Smooth muscle cell of the brain vasculature (primary cell): ENCODE measurements at regions not wholly inside any gene's neighbourhood (a gene's known extent, or its start where the extent isn't known, plus 50 kb on each side); places are given as distances from the start of the nearest gene placed in this dataset.
"Not testable (repeated sequence)": the region's sequence is repeated elsewhere in the genome, so short reads cannot be mapped to it uniquely, and the experiment has no call there.

ENCODE experiments used
- DNase-seq: peaks from one replicate; pipeline ENCODE4 v3.0.0-alpha.2; 2012; ENCODE audit warnings: low read depth, low spot score

DNA sequence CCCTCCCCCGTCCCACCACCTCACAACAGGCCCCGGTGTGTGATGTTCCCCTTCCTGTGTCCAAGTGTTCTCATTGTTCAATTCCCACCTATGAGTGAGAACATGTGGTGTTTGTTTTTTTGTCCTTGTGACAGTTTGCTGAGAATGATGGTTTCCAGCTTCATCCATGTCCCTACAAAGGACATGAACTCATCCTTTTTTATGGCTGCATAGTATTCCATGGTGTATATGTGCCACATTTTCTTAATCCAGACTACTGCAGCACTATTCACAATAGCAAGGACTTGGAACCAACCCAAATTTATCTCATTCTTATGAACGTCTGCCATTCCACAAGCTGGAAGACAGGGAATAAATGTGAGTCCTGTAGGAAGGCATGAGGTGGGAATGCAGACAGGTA lies 79.6 kb upstream of the SLC6A11 start:
- not testable (repeated sequence) for DNase-seq

DNA sequence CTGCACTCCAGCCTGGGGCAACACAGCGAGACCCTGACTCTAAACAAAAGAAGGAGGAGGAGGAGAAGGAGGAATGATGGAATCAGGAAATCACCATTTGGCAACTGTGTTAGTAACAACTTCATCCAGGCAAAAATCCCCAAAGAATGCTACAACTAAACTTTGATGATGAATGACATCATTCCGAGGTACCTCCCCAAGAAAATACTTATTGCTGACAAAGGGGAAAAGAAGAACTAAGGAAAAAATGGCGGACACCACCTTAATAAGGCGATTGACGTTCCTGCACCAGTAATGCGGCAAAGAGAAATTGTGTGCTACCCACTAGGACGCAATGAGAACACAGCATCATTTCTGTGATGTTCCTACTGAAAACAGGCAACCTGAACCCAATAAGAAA lies 78.2 kb upstream of the SLC6A11 start:
- no peak for DNase-seq

DNA sequence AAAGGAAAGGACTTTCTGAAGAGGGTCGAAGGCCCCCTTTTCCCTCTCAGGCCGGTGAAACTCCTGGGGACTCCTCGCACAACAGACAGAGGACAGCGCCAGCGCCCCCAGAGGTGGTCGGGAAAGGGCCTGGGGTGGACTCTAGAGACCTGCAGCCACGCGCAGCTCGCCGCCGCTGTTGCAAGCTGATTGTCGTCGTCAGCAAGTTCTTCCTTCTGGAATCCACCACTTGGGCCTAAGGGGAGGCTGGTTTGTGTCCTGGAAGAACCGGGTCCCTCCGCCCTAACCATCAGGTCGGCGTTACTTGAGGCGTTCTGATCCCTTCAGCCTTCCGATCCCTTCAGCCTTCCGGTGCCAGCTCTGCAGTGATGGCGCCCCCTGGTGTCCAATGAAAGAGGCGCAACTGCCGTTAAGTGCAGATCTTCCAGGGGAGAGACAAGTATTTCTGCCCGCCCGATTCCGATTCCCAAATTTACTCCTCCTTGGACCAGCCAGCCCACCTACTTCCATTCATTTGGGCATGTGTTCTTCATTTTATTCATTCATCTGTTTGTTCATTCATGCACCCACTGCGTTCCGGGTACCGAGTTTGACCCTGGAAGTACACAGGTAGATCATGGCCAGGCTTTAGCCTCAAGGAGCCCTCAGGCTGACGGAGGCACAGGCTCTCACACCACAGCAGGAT lies 77.2 kb upstream of the SLC6A11 start:
- DNase-seq = peak; percentile 26

DNA sequence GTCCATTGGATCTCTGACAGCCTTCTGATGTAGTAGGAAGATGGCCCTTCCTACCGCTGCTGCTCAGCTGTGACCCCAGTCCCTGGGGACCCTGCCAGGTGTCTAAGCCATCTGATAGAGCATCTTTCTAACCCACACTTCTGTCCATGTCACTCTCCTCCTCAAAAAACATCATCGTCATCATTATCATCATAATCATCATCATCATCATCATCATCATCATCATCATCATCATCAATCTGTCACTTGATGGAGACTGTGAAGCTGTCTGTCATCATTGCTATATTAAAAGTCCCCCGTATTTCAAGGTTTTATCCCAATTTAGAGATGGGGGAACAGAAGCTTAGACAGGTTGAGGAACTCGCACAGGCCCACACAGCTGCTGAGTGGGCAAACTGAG lies 75.1 kb upstream of the SLC6A11 start:
- DNase-seq = no peak

DNA sequence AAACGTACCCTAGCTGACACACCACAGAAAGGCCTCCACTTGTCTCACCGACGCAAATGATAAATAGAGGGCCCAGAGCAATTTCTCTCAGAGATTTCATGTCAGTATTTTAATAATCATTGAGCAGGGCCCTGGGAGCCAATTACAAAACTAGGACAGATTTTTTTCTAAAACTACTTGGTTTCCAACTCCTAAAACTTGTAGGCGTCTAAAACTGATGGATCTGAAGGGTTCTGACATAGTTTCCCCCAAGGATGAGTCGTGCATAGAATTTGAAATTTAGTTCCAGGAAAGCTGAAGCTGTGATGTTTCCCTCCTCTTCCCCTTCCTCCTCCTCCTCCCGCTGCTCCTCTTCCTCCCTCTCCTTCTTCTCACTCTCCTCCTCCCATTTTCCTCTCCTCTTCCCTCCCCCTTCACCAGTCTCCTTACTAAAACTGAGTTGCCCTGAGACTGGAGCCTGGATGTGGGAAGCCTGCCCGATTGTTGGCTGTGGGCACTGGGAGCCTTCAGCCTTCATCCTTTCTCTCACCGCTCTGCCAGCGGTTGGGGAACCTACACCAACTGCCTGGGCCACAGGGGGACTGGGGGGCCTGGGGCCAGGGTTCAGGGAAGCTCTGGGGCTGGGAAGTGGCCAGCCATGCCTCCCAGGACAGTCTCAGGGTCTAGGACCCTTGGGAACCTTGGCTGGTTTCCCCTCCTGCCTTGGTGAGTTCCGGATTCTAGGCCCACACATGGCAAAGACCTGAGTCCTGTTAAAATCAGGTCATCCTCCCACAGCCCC lies 73.9 kb upstream of the SLC6A11 start:
- DNase-seq = no peak

DNA sequence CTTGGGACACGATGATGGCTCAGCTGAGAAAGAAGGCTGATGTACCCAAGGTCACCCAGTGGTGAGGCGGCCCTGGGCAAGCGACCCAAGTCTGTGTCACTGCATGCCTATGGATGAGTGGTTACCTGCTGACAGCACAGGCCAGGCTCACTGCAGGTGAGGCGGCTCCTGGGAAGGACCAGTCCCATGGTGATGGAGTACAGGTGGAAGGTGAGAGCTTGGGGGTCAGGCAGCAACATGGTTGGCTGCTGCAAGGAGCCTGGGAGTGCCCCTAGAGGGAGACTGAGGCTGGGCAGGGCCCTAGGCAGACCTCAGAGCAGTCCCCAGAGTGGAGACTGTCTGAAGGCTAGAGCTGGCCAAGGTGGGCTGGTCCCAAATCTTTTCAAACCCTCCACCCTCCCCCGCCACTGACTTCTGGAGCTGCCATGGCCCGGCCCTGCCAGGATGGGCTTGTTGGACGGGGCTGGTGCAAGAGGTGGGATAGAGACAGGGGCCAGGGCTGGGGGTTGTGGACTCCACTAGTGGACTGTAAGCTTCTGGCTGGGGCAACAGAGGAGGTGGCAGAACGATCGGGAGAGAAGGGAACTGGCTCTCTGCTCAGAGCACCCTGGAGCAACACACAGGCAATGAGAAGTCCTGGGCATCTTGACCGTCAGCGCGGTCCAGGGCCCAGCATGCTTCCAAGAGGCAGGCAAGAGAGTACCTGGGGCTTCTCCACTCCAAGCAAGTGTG lies 72.5 kb upstream of the SLC6A11 start:
- DNase-seq = no peak

DNA sequence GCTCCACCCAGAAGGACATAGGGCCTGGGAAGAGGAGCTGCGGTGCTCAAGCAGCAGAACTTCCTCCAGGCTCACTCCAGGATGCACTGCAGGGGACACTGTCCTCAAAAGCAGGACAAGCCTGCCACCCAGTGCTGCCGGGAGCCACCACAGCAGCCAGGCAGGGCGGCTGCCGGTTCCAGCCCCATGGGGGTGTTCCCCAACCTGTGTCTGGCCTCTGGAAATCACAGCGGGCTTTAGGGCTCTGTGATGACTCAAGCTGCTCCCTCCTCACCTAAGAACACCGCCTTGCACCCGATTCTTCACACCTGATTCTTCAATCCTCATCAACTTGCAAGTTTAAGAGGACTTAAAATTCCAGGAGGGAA lies 71.9 kb upstream of the SLC6A11 start:
- no peak for DNase-seq

DNA sequence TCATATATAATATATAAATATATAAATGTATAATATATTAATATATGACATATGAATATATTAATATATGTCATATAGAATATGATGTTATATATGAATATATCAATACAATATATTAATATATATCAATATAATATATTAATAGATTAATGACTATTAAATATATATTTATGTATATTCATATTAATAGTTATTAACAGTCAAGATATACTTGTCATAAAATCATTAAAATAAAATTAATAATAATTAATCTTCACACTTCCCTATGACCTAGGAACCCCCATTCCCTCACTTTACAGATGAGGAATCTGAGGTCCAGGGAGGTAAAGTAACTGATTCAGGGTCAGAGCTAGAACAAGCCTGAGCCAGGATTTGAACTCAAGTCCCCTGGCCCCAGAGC lies 70.6 kb upstream of the SLC6A11 start:
- no peak for DNase-seq

DNA sequence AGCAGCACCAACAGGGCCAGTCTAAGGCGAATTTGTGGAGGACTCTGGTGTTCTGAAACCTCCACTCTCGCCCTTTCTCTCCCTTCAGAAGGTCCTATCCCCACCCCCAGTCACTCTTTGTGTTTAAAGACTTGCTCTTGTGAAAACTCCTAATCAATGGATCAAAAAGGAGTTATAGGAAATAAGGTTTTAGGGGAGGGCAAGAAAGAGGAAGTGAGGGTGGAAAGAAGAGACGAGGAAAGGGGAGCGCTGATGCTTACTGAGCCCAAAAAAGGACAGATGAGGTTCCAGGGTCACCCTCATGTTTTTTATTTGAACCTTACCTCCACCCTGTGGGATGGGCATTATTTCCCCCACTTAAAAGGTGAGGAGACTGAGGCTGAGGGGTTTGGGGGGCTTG lies 70.0 kb upstream of the SLC6A11 start:
- no peak for DNase-seq

DNA sequence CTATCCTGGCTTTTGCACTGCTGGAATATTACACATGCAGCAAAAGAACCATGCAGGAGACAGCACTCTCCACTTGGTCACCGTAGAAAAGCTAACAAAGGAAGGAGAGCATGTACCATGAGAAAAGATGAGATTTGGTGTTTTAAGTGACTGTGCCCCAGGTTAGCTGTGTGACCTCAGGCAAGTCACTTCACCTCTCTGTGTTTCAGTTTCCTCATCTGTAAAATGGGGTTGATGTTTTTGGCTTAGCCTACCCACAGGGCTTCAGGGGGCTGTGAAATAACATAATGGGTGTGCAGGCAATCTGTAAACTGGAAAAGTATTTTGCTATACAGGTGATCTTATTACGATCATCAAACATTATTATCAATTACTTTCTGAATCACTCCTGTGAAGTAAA lies 69.3 kb upstream of the SLC6A11 start:
- no peak for DNase-seq

DNA sequence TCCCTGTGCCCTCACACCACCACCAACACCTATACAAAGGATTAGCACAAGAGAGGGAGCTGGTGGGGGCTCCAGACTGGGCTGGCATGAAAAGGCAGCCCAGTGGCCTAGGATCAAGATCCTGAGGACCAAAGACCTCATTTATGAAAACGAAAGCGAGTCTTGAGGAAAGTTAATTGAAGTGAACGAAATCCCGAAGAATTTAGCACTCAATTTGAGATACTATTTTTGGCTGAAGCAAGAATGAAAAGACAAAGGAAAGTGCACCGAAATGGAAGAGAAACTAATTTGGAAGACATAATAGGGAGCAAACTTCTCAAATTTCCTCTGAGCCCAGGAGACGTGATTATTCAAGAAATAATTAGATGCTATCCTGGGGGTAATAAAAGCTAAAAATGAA lies 68.7 kb upstream of the SLC6A11 start:
- no peak for DNase-seq

DNA sequence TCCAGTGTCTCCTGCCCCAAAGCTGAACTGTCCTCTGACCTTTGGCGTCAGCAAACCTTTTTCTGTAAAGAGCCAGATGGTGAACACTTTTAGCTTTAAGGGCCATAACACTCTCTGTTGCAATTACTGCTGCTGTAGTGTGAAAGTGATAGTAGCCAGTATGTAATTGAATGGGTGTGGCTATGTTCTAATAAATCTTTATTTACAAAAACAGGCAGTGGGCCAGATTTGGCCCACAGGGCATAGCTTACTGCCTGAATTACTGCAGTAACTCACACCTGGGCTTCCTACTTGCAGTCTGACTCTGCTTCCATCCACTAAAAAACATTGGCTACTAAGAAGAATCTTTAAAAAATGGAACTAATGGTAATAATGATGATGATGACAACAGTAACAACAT lies 68.0 kb upstream of the SLC6A11 start:
- no peak for DNase-seq

DNA sequence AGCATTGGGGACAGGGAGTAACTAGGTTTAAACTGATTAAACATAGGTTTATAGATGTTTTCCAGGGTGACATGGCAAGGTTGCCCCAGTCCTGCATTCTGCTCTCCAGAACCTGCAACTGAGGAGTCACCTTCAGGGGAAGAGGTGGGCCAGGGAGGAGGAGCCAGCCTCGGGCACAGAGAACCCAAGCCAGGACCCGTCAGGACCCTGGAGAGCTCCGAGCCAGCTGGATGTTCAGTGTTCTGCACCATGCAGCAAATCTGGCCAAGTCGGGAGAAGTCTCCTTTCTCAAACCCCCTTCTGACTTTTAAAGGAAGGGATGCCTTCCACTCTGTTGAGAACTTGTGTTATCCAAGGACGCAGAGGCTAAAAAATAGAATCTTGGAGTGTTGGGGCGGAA lies 62.1 kb upstream of the SLC6A11 start:
- DNase-seq = no peak

DNA sequence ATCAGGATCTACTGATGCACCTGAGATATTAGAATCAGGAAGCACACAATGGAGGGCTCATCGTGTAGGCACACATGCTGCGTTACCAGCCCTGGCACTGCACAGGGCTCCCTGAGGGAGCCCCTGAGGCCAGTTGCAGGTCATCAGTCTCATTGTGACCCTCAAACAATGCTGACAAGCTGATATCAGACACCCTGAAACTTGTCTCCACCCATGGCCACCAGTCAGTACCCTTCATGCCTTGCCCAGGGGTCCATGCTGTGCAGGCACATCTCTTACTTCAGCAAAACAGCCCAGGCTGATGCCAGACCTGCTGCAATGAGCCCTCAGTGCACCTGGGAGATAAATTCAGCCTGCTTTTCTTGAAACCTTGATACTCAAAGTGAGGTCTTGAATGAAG lies 59.5 kb upstream of the SLC6A11 start:
- DNase-seq = no peak

DNA sequence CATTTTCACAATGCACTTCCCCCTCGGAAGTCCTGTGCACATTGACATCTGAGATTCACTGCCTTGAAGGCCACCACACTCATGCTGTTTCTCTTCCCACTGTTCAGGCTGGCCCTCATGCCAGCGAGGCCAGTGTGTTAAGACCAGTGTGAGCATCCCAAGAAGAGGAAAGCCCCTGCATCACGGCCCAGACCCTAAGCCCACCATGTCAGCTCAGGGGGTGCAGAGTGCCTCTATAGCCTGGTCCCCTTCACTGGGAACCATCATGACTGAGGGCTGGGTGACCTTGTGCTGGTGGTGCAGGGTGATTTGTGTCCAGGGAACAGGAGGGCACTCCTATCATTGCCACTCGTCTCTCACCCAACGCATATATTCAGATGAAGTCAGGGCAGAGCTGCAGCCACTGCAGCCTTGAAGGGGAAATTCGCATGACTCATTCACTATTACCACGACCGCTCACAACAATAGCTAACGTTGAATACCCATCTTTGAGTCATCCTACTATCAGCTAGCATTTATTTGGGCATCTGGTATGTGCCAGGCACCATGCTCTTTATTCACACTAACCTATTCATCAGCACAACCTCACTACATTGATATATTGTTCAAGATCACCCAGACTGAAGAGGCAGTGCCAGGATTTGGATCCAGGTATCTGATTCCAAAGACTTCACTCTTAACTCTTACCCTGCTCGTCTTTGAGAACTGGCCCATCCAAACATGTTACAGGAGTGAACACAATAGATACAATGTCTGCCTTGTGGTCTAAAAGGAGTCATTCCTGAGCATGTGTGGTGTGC lies 58.8 kb upstream of the SLC6A11 start:
- DNase-seq = no peak

DNA sequence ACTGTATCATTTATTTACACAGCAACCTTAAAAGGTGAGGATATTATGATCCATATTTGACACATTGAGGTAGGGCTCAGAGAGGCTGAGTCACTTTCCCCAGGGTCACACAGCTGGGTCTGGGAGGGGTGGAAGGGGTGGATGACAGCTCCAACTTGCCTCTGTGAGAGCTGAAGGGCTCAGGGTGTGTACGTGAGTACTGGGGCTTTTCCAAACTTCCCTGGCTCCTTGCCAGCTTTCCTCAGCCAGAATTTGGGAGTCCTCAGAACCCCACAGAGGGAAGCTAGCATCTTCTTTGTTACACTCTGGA lies 58.3 kb upstream of the SLC6A11 start:
- no peak for DNase-seq

DNA sequence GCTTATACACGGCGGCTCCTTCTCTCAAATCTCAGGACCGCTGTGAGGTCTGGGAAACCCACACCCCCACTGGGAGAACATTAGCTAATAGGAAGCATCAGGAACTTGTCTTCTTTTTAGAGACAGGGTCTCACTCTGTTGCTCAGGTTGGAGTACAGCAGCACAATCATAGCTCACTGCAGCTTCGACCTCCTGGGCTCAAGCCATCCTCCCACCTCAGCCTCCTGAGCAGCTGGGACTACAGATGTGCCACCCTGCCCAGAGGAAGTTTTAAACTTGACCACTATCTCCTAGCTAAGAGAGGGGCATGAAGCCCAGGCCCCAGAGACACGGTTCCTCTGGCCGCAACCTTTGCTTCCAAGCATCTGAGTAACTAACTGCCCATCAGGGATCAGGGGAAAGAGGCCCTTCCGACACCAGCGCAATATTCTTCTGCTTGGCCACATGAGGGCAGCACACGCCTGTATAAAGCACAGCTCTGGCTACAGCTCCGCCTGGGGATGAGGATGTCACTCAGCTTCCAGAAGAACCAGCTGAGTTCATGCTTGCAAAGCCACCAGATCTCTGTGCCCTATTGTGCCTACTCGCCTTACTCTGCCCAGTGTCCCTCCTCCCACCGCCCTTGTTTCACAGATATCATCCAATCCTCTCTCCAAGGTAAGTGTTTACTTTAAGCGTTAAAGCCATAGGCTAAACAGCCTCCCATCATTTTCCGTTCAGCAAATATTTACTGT lies 57.6 kb upstream of the SLC6A11 start:
- no peak for DNase-seq

DNA sequence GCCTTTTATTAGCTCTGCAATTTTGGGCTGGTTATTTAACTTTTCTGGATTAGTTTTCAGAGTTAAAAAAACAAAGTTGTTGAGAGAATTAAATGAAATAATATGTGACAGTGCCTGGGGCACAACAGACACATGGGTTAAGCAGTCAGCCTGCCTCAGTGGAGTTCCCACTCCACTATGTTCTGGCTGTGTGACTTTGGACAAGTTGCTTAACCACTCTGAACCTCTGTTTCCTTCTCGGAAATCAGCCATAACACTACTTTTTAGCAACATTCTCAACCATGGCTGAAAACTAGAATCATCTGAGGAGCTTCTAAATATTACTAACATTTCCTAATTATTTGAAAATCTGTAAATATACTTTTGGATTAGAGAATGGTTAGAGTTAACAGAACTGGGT lies 56.5 kb upstream of the SLC6A11 start:
- DNase-seq = no peak

DNA sequence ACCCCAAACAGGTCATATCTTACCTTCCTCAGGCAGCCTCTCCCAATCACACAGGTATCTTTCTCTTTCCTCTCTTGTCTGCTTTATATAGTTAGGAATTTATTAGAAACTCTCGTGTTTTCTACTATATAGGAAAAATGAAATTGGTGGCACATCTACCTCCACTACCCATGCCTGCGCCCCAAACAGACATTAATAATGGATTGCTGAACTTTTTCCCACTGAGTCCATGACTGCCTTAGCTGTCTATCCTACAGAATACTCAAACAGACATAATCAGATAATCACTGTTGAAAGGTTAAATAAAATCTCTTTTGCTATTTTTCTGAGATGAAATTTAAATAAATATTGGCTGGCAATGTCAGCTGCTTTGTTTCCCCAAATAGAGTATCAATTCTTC lies 55.8 kb upstream of the SLC6A11 start:
- no peak for DNase-seq

DNA sequence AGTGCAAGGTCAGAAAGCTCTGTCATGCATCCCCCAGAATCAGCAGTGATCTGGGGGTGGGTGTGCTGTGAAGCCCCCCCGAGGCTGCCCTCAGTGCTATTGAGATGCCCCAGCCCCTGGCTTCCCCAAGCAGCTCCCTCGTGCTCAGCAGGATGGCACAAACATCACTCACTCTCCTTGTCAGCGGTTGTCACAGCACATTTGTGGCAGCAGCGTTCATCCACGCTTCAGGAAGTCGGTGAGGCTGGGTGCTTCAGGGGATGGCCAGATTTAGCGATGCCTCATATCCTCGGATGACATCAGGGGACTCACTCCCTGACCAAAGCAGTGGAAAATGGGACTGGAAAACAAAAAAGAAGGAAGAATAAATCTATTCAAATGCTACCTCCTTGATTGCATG lies 54.4 kb upstream of the SLC6A11 start:
- DNase-seq = no peak

DNA sequence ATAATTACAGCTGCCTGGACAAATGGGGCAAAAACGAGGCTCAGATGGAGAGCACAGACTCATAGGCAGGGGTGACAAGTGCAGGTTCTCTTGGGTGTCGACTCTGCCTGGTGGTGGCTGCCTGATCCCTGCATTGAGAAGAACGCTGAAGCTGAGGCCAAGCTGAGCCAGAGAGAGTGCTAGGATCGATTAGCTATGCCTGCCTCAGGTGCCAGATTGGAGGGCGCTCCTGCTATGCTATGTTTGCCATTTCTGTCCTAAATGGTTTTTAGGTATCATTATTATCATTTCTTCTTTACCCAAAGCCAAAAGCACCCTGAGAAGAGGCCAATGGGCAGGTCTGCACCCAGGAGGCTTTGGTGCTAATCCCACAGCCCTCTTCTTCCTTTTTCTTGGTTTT lies 53.9 kb upstream of the SLC6A11 start:
- no peak for DNase-seq
